Left lung (tissue), 4 donors: ENCODE measurements at regions not wholly inside any gene's neighbourhood (a gene's known extent, or its start where the extent isn't known, plus 50 kb on each side); places are given as distances from the start of the nearest gene placed in this dataset.

Experiments
- ATAC-seq: fragments of 200-7000 bp; cut with Tn5 transposase; one replicate; pipeline ENCODE4 v1.9.1; 2020; ENCODE audit warnings: moderate library complexity
- DNase-seq, 4 donors: peaks; one replicate each; pipeline ENCODE4 v3.0.0-alpha.2; 2013 to 2020
- H3K27ac ChIP-seq, 2 donors: fragments of 200-600 bp; sonication (generic) in 1 of 2; one replicate each; pipeline versions ENCODE4 v1.5.0 to v1.8.0; 2020 to 2021
- H3K27me3 ChIP-seq, 2 donors: fragments of 200-600 bp; sonication (generic) in 1 of 2; one replicate each; pipeline versions ENCODE4 v1.5.0 to v1.8.0; 2020 to 2021
- H3K36me3 ChIP-seq, 2 donors: fragments of 200-600 bp; sonication (generic) in 1 of 2; one replicate each; pipeline versions ENCODE4 v1.5.0 to v1.8.0; 2020 to 2021
- H3K4me1 ChIP-seq, 2 donors: fragments of 200-600 bp; one replicate each; pipeline ENCODE4 v1.8.0; 2021
- H3K4me3 ChIP-seq, 2 donors: fragments of 200-600 bp; sonication (generic) in 1 of 2; one replicate each; pipeline versions ENCODE4 v1.5.0 to v1.8.0; 2020 to 2021; ENCODE audit warnings: mild to moderate bottlenecking in 1 of 2
- H3K9me3 ChIP-seq, 2 donors: fragments of 200-600 bp; sonication (generic) in 1 of 2; one replicate each; pipeline versions ENCODE4 v1.5.0 to v1.8.0; 2020 to 2021
- intact Hi-C, 2 donors: fragments of 100-400 bp; cut with DNase I; formaldehyde crosslinking; loops; one replicate each; pipeline versions ENCODE4 v1.11.2 to v1.14.2; 2022
- TF ChIP-seq, protein P1 (sequence below), 2 donors: fragments of 200-600 bp; sonication (generic) in 1 of 2; IDR thresholded peaks; one replicate each; pipeline versions ENCODE4 v1.5.0 to v1.8.0; 2021; ENCODE audit warnings: antibody characterized with exemption in 2 of 2
- donor health status: DM: no; HTN: yes; CAD: no.
- donor health status: DM: no; HTN: no; CAD: no.

DNA sequence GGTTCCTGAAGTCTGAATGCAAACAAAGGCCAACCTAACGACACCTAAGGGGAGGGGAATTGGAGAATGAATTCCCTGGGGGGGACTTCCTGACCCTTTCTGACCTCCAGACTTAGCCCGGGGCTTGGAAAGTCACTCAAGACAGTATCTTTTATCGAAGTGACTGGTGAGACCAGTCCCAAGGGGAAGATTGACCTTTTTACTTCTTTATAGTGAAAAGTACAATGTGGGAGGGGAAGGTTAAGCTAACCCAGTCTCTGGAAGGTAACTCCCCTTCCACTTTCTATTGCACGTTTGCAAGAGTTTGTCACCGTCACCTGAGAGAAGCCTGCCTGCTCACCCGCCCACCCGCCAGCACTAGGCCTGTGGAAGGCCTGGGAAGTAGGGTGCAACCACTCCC is 111.9 kb downstream of the EFNB2 start:
- Histone ChIP-seq H3K4me1 (no peaks in the 10 kb centered on the region), H3K4me3 (no peak overlapping the region), H3K27me3 (no peaks in the 10 kb centered on the region), H3K27ac (no peak overlapping the region), H3K36me3 (no peaks in the 10 kb centered on the region), H3K9me3 (no peaks in the 10 kb centered on the region)
- no peak for DNase-seq
- no peak for ATAC-seq
- intact Hi-C loops: no loop called here
- TF ChIP-seq, protein P1, sequence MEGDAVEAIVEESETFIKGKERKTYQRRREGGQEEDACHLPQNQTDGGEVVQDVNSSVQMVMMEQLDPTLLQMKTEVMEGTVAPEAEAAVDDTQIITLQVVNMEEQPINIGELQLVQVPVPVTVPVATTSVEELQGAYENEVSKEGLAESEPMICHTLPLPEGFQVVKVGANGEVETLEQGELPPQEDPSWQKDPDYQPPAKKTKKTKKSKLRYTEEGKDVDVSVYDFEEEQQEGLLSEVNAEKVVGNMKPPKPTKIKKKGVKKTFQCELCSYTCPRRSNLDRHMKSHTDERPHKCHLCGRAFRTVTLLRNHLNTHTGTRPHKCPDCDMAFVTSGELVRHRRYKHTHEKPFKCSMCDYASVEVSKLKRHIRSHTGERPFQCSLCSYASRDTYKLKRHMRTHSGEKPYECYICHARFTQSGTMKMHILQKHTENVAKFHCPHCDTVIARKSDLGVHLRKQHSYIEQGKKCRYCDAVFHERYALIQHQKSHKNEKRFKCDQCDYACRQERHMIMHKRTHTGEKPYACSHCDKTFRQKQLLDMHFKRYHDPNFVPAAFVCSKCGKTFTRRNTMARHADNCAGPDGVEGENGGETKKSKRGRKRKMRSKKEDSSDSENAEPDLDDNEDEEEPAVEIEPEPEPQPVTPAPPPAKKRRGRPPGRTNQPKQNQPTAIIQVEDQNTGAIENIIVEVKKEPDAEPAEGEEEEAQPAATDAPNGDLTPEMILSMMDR (IDR thresholded peaks at IDR 0.05): no peak

DNA sequence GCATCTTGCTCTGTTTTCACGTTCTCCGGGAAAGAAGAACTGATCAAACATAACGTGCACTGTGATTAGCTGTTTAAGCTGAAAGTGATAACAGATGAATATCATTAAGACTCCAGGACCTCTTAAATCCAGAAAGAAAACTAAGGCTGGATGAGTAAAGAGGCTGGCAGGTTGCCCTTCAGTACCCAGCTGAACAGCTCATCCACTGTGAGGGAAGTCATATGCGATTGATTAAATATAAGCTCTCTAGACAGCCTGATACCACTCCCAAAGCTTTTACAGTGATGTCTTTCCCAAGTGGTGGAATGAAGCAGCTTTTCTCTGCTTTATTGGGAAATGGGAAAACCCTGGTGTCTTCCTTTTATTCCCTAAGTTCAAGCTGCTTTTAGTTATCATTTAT is 116.9 kb downstream of the EFNB2 start:
- no peak for DNase-seq
- H3K36me3 ChIP-seq: no peaks in the 10 kb centered on the region
- H3K4me3 ChIP-seq: no peak overlapping the region
- ATAC-seq: no peak
- intact Hi-C loops: no loop called here
- H3K27me3 ChIP-seq: peaks cover 0 to 13% of the 10 kb centered on the region in 2 donors
- H3K9me3 ChIP-seq: no peaks in the 10 kb centered on the region
- TF ChIP-seq, protein P1 (IDR thresholded peaks at IDR 0.05): no peak
- no peaks in the 10 kb centered on the region for H3K4me1 ChIP-seq
- H3K27ac ChIP-seq: no peak overlapping the region

DNA sequence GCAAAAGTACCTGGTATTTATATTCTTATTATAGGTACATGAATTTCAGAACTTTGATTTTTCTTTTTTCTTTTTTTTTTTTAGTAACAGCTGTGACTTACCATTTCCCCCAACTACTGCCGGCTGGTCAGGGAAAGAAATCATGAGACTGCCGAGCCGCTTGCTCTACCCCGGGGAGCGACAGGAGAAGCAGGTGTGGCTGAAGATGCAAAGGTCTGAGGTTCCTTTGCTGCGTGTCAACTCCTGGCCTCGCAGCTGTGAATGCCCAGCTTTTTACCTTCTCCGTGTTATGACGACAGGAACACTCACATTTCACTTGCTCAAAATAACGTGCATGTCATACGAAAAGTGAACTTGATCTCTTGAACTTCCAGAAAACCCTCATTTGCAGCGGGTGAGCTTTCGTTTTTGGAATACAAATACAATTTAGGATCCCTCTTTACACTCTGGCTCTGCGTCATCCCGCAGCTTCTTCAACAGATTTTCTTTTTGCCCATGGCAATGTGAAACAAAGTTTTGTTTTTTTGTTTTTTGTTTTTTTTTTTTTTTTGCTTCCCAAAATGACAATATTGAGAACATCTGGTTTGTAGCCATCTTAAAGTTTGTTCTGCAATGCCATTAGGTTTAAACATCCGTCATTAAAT is 117.9 kb downstream of the EFNB2 start:
- Histone ChIP-seq H3K27me3 (peaks cover 0 to 13% of the 10 kb centered on the region in 2 donors), H3K36me3 (no peaks in the 10 kb centered on the region), H3K4me3 (no peak overlapping the region), H3K4me1 (no peaks in the 10 kb centered on the region), H3K27ac (no peak overlapping the region), H3K9me3 (no peaks in the 10 kb centered on the region)
- ATAC-seq: no peak
- TF ChIP-seq, protein P1 (IDR thresholded peaks at IDR 0.05): no peak
- intact Hi-C loops: no loop called here
- no peak for DNase-seq

DNA sequence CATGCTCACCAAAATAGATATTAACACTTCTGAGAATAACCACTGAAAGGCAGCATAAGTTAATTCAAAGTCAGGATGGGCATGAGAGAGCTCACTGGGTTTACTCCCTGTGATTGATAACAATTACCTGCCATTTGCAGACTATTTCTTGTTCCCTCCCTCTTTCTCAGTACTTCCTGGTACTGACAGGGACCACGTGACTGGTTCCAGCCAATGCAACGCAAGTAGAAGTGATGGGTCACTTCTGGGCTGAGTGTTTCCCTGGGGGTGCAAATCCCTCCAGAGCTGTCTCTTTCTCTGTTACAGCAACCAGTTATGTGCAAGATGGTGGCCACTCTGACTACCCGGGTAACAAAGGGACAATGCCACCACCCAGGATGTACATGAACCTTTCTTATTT is 118.8 kb downstream of the EFNB2 start:
- DNase-seq (no peak), ATAC-seq (no peak)
- no peaks in the 10 kb centered on the region for H3K4me1 ChIP-seq
- H3K27me3 ChIP-seq: peaks cover 0 to 13% of the 10 kb centered on the region in 2 donors
- TF ChIP-seq, protein P1 (IDR thresholded peaks at IDR 0.05): no peak
- no peaks in the 10 kb centered on the region for H3K36me3 ChIP-seq
- H3K9me3 ChIP-seq: no peaks in the 10 kb centered on the region
- no peak overlapping the region for H3K27ac ChIP-seq
- intact Hi-C loops: no loop called here
- no peak overlapping the region for H3K4me3 ChIP-seq

DNA sequence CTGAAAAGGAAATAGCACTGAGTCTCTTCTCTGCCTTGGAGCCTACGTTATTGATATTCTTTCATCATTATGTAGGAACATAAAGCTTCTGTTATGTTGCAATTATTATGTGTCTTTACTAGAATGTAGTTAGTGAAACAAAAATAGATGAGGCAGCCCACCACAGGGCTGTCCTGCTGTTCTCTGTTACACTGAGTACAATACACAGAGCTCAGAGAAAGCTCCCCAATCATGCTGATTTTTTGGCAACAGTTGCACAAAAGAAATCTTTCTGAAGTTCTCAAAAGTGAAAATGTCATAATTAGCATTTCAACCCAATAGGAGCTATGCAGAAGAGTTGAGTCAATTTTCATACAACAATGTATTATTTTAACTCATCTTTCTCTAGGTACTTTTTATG is 119.5 kb downstream of the EFNB2 start:
- TF ChIP-seq, protein P1 (IDR thresholded peaks at IDR 0.05): no peak
- Histone ChIP-seq H3K27me3 (peaks cover 0 to 13% of the 10 kb centered on the region in 2 donors), H3K9me3 (no peaks in the 10 kb centered on the region), H3K36me3 (no peaks in the 10 kb centered on the region), H3K4me3 (no peak overlapping the region), H3K4me1 (no peaks in the 10 kb centered on the region), H3K27ac (no peak overlapping the region)
- no peak for ATAC-seq
- intact Hi-C loops: no loop called here
- DNase-seq: no peak
